K562 (cell line): ENCODE measurements at regions not wholly inside any gene's neighbourhood (a gene's known extent, or its start where the extent isn't known, plus 50 kb on each side); places are given as distances from the start of the nearest gene placed in this dataset.

ENCODE experiments used
- ATAC-seq: fragments of 200-7000 bp; cut with Tn5 transposase; 3 replicates; pipeline ENCODE4 v1.9.1; 2020; ENCODE audit warnings: moderate library complexity
- BruUV-seq: library from RNA; stranded (reverse); fragments of 400-500 nt; replicated peaks from 2 replicates; lab custom pipeline; 2021; lab: Mats Ljungman, UMichigan
- CTCF ChIA-PET: fragments of 300-600 bp; formaldehyde crosslinking; extraction: SDS; loops from one replicate; lab custom pipeline; 2021; ENCODE audit warnings: low intra/inter-chr PET ratio; lab: Yijun Ruan, JAX
- POLR2A ChIA-PET: fragments of 300-600, 350-650 bp; sonication (Branson Sonifier 250); formaldehyde crosslinking; extraction: SDS; loops from one replicate; lab custom pipeline; 2021; ENCODE audit warnings: antibody characterized with exemption, inconsistent platforms; lab: Yijun Ruan, JAX
- DNase-seq, 4 experiments: peaks; one replicate each; pipeline versions ENCODE4 v3.0.0 to v3.0.0-alpha.2; 2011 to 2018; ENCODE audit warnings: low spot score in 3 of 4, mixed read lengths in 3 of 4; ENCODE audit errors: extremely low read depth in 1 of 4
- FAIRE-seq: peaks from 2 replicates; lab custom pipeline; 2011; peaks lifted over from hg19 to GRCh38; lab: Jason Lieb, UNC
- H2AFZ ChIP-seq: 2 replicates; pipeline ENCODE4 v1.6.0; 2011; ENCODE audit warnings: low read depth, low read length, control low read depth, inconsistent platforms
- H3K27ac ChIP-seq: fragments of 200-600 bp; 3 replicates; pipeline ENCODE4 v1.8.0; 2011; ENCODE audit warnings: low read depth, mild to moderate bottlenecking, control low read depth, inconsistent platforms, low read length, moderate library complexity, mixed read lengths; ENCODE audit errors: extremely low read depth
- H3K27me3 ChIP-seq, 2 experiments: fragments of 300-600 bp in 1 of 2; 2 replicates in 1 of 2; 3 replicates in 1 of 2; pipeline versions ENCODE4 v1.6.0 to v1.8.0; 2011; ENCODE audit warnings: inconsistent platforms in 2 of 2, low read length in 2 of 2, mild to moderate bottlenecking in 1 of 2, mixed read lengths in 1 of 2, moderate library complexity in 1 of 2; ENCODE audit not compliant: control insufficient read depth in 2 of 2, insufficient read depth in 2 of 2
- H3K36me3 ChIP-seq: fragments of 300-600 bp; 3 replicates; pipeline ENCODE4 v1.8.0; 2011; ENCODE audit warnings: mild to moderate bottlenecking, low read length, inconsistent platforms; ENCODE audit not compliant: control insufficient read depth, insufficient read depth
- H3K4me1 ChIP-seq, 2 experiments: fragments of 200-600 bp in 1 of 2; replicated peaks in 1 of 2; 2 replicates in 1 of 2; 3 replicates in 1 of 2; pipeline versions ENCODE4 v1.5.1 to v1.8.0; 2011; ENCODE audit warnings: inconsistent platforms in 2 of 2, low read length in 2 of 2, mild to moderate bottlenecking in 1 of 2, mixed read lengths in 1 of 2, moderate library complexity in 1 of 2; ENCODE audit not compliant: control insufficient read depth in 2 of 2, insufficient read depth in 2 of 2
- H3K4me2 ChIP-seq: 2 replicates; pipeline ENCODE4 v1.6.1; 2011; ENCODE audit warnings: low read length, control low read depth, inconsistent platforms, mixed read lengths; ENCODE audit not compliant: insufficient read depth
- H3K4me3 ChIP-seq: fragments of 200-600 bp; sonication (generic), shearing (Covaris generic); 2 replicates; pipeline ENCODE4 v1.5.1; 2016; ENCODE audit warnings: control low read depth, inconsistent platforms
- H3K79me2 ChIP-seq: fragments of 200-600 bp; 3 replicates; pipeline ENCODE4 v1.8.0; 2011; ENCODE audit warnings: low read length, inconsistent platforms; ENCODE audit not compliant: control insufficient read depth, insufficient read depth
- H3K9ac ChIP-seq, 2 experiments: 2 replicates each; pipeline versions ENCODE4 v1.6.0 to v1.6.1; 2011; ENCODE audit warnings: low read depth in 2 of 2, low read length in 2 of 2, control low read depth in 1 of 2, inconsistent platforms in 1 of 2, mild to moderate bottlenecking in 1 of 2, mixed read lengths in 1 of 2; ENCODE audit not compliant: insufficient read depth in 1 of 2
- H3K9me1 ChIP-seq: one replicate; pipeline ENCODE4 v1.6.0; 2011; ENCODE audit warnings: inconsistent platforms, mild to moderate bottlenecking, low read length, moderate library complexity; ENCODE audit not compliant: control insufficient read depth, insufficient read depth
- H3K9me3 ChIP-seq: replicated peaks from 2 replicates; pipeline ENCODE4 v1.5.1; 2011; ENCODE audit warnings: low read depth, low read length, inconsistent platforms; ENCODE audit not compliant: control insufficient read depth, insufficient read depth
- H4K20me1 ChIP-seq: replicated peaks from 2 replicates; pipeline ENCODE4 v1.6.1; 2011; ENCODE audit warnings: low read length, inconsistent platforms, mixed read lengths; ENCODE audit not compliant: control insufficient read depth, insufficient read depth
- CSDE1 ChIP-seq, 2 experiments: fragments of 450-650 bp; IDR thresholded peaks; 2 replicates each; pipeline ENCODE4 v1.6.1; 2016; ENCODE audit warnings: mild to moderate bottlenecking in 1 of 2
- ELK1 ChIP-seq: sonication (generic); formaldehyde crosslinking; IDR thresholded peaks from 2 replicates; pipeline ENCODE4 v1.8.1; 2022; ENCODE audit warnings: missing genetic modification reagents
- JUN ChIP-seq, 2 experiments: sonication (generic) in 1 of 2; formaldehyde crosslinking in 1 of 2; IDR thresholded peaks; 2 replicates each; pipeline versions ENCODE4 v1.6.1 to v1.8.0; 2012 to 2022; ENCODE audit warnings: borderline replicate concordance in 2 of 2, mild to moderate bottlenecking in 2 of 2, improper control_type of control experiment in 1 of 2, low read depth in 1 of 2, low read length in 1 of 2, missing genetic modification reagents in 1 of 2
- KLF10 ChIP-seq: fragments of 250-450 bp; sonication (Bioruptor Pico); IDR thresholded peaks from 2 replicates; pipeline ENCODE4 v1.6.1; 2021; ENCODE audit warnings: matching md5 sums
- MIER1 ChIP-seq: fragments of 450-650 bp; IDR thresholded peaks from 2 replicates; pipeline ENCODE4 v1.6.1; 2016; ENCODE audit warnings: antibody characterized with exemption, mild to moderate bottlenecking, low read depth
- NCOA1 ChIP-seq: fragments of 450-650 bp; IDR thresholded peaks from 2 replicates; pipeline ENCODE4 v1.6.1; 2016; ENCODE audit warnings: low read depth
- NFIX ChIP-seq: fragments of 250-450 bp; sonication (Bioruptor Pico); IDR thresholded peaks from 2 replicates; pipeline ENCODE4 v1.4.0; 2020; ENCODE audit warnings: low read depth, mild to moderate bottlenecking, moderate library complexity
- POLR2B ChIP-seq: fragments of 450-650 bp; IDR thresholded peaks from 2 replicates; pipeline ENCODE4 v1.6.1; 2018; ENCODE audit warnings: low read depth; ENCODE audit not compliant: partially characterized antibody
- POLR3G ChIP-seq: IDR thresholded peaks from 2 replicates; pipeline ENCODE4 v1.6.1; 2011; ENCODE audit not compliant: insufficient read length, insufficient replicate concordance; ENCODE audit errors: extremely low read depth
- ZKSCAN1 ChIP-seq: fragments of 150-350 bp; IDR thresholded peaks from 2 replicates; pipeline ENCODE4 v1.6.1; 2016; ENCODE audit warnings: low read depth, low read length
- ZNF232 ChIP-seq: sonication (generic); formaldehyde crosslinking; IDR thresholded peaks from 2 replicates; pipeline ENCODE4 v1.8.0; 2022; ENCODE audit warnings: mild to moderate bottlenecking, missing genetic modification reagents
- ZNF282 ChIP-seq: sonication (generic); formaldehyde crosslinking; IDR thresholded peaks from 2 replicates; pipeline ENCODE4 v1.8.1; 2023; ENCODE audit warnings: missing genetic modification reagents
- ZNF324 ChIP-seq: fragments of 250-450 bp; sonication (Bioruptor Pico); IDR thresholded peaks from 2 replicates; pipeline ENCODE4 v1.4.0; 2020; ENCODE audit warnings: mild to moderate bottlenecking
- ZNF431 ChIP-seq: sonication (generic); formaldehyde crosslinking; IDR thresholded peaks from 2 replicates; pipeline ENCODE4 v1.8.0; 2022; ENCODE audit warnings: mild to moderate bottlenecking, missing genetic modification reagents
- ZNF75A ChIP-seq: fragments of 450-650 bp; formaldehyde crosslinking; IDR thresholded peaks from 2 replicates; pipeline ENCODE4 v1.4.0; 2020; ENCODE audit warnings: mild to moderate bottlenecking
- WGBS: fragments of 100-300 bp; shearing (Covaris generic); methylation state at CpG from one replicate; pipeline ENCODE4 v1.1.6; 2016; ENCODE audit warnings: low coverage, mixed read lengths; ENCODE audit not compliant: insufficient coverage; ENCODE audit errors: missing lambda C conversion rate; 5-methylcytosine and 5-hydroxymethylcytosine counted together
- in situ Hi-C: fragments of 300-500 bp; cut with MboI; formaldehyde crosslinking; loops from 4 replicates; pipeline ENCODE4 v1.15.0; 2018; ENCODE audit warnings: inconsistent platforms, mixed read lengths
- intact Hi-C: fragments of 100-400 bp; cut with micrococcal nuclease; formaldehyde crosslinking; loops from 2 replicates; pipeline ENCODE4 v1.14.2; 2022

DNA sequence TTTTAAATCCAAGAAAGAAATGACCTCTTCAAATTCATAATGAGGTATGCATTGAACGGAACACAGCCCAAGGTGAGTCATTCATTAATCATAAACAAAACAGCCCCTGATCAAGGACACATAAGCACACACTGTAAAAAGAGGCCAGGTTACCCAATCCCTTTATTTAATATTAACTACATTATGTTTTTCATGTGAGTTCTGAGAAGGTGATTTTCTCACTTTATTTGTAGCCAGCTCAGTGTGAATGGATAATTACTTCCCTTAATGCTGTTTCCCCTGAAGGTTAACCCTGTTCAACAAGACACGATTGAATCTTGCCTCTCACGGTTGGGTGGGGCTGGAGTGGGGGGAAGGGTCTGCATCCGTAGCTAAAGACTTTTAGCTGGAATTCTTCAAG lies 257.3 kb upstream of the SALL1 start:
- H4K20me1 ChIP-seq = no peaks in the 10 kb centered on the region
- no peaks in the 10 kb centered on the region for H3K9me3 ChIP-seq
- in situ Hi-C loops (no loop called here), intact Hi-C loops (no loop called here)
- no peak overlapping the region for H2AFZ ChIP-seq
- CTCF ChIA-PET = no interaction called here
- H3K79me2 ChIP-seq = no peaks in the 10 kb centered on the region
- H3K9ac ChIP-seq = no peak overlapping the region
- H3K27ac ChIP-seq = no peak overlapping the region
- DNase-seq = no peak
- no peaks in the 10 kb centered on the region for H3K36me3 ChIP-seq
- no peak for ATAC-seq
- H3K9me1 ChIP-seq = no peaks in the 10 kb centered on the region
- FAIRE-seq = no peak
- H3K27me3 ChIP-seq = no peaks in the 10 kb centered on the region
- WGBS = 0% methylated on average over 4 of the region's 4 CpGs
- H3K4me3 ChIP-seq = no peak overlapping the region
- TF ChIP-seq ELK1 = no peak
- TF ChIP-seq POLR3G = no peak
- TF ChIP-seq ZNF75A (CRISPR knock-in tag) = no peak
- TF ChIP-seq ZNF431 = no peak
- TF ChIP-seq CSDE1 (IDR thresholded peaks at IDR 0.05) = no peak
- TF ChIP-seq JUN (IDR thresholded peaks at IDR 0.05; ENCODE audit: borderline replicate concordance, low read depth, low read length) = no peak
- TF ChIP-seq JUN (CRISPR knock-in tag; IDR thresholded peaks at IDR 0.05; ENCODE audit: borderline replicate concordance) = no peak
- TF ChIP-seq ZNF232 = no peak
- no peak for TF ChIP-seq NCOA1
- TF ChIP-seq POLR2B = no peak
- TF ChIP-seq ZKSCAN1 = no peak
- TF ChIP-seq KLF10 = no peak
- no peak for TF ChIP-seq ZNF324 (CRISPR knock-in tag)
- no peak for TF ChIP-seq ZNF282 (CRISPR knock-in tag)
- TF ChIP-seq NFIX (CRISPR knock-in tag) = no peak
- TF ChIP-seq MIER1 = no peak
- TF ChIP-seq, all 486 proteins: peak for 0
- no peaks in the 10 kb centered on the region for H3K4me1 ChIP-seq
- no TSS peak for BruUV-seq
- POLR2A ChIA-PET = no interaction called here
- H3K4me2 ChIP-seq = no peak overlapping the region
